K562 (cell line): ENCODE measurements at regions not wholly inside any gene's neighbourhood (a gene's known extent, or its start where the extent isn't known, plus 50 kb on each side); places are given as distances from the start of the nearest gene placed in this dataset.

Experiments
- CTCF ChIP-seq, 3 experiments: IDR thresholded peaks in 2 of 3; conservative IDR thresholded peaks in 1 of 3; 2 replicates each; pipeline ENCODE4 v1.5.1; 2011 to 2012; ENCODE audit warnings: low read length in 3 of 3, mild to moderate bottlenecking in 3 of 3, control low read depth in 2 of 3, improper control_type of control experiment in 1 of 3, inconsistent platforms in 1 of 3, low read depth in 1 of 3, mixed read lengths in 1 of 3, moderate library complexity in 1 of 3; ENCODE audit not compliant: insufficient read depth in 2 of 3
- ESRRA ChIP-seq: fragments of 450-650 bp; IDR thresholded peaks from 2 replicates; pipeline ENCODE4 v1.6.1; 2014; ENCODE audit warnings: low read depth, mild to moderate bottlenecking, moderate library complexity, borderline replicate concordance
- JUN ChIP-seq, 2 experiments: sonication (generic) in 1 of 2; formaldehyde crosslinking in 1 of 2; IDR thresholded peaks; 2 replicates each; pipeline versions ENCODE4 v1.6.1 to v1.8.0; 2012 to 2022; ENCODE audit warnings: borderline replicate concordance in 2 of 2, mild to moderate bottlenecking in 2 of 2, improper control_type of control experiment in 1 of 2, low read depth in 1 of 2, low read length in 1 of 2, missing genetic modification reagents in 1 of 2
- LCOR ChIP-seq: sonication (generic); formaldehyde crosslinking; IDR thresholded peaks from 2 replicates; pipeline ENCODE4 v1.8.0; 2022; ENCODE audit warnings: mild to moderate bottlenecking, missing genetic modification reagents
- NFYB ChIP-seq: IDR thresholded peaks from 2 replicates; pipeline ENCODE4 v1.6.1; 2011; ENCODE audit warnings: mild to moderate bottlenecking, moderate library complexity; ENCODE audit not compliant: insufficient read length; ENCODE audit errors: extremely low read depth
- SMARCA5 ChIP-seq: fragments of 450-650 bp; IDR thresholded peaks from 2 replicates; pipeline ENCODE4 v1.6.1; 2016
- TAF1 ChIP-seq: IDR thresholded peaks from 2 replicates; pipeline ENCODE4 v1.6.1; 2011; ENCODE audit warnings: mild to moderate bottlenecking, low read length, moderate library complexity; ENCODE audit not compliant: insufficient read depth, control insufficient read depth, severe bottlenecking; ENCODE audit errors: extremely low read depth
- ZNF253 ChIP-seq: fragments of 250-450 bp; sonication (Bioruptor Pico); conservative IDR thresholded peaks from 2 replicates; pipeline ENCODE4 v1.6.1; 2021; ENCODE audit warnings: mild to moderate bottlenecking

- no peak for TF ChIP-seq CTCF (IDR thresholded peaks at IDR 0.05 in 2 of 3, conservative IDR thresholded peaks at IDR 0.05 in 1 of 3; ENCODE audit: insufficient read depth in 2 of 3, low read depth in 1 of 3, low read length in 3 of 3)
- TF ChIP-seq ZNF253 (CRISPR knock-in tag), result no peak
- no peak for TF ChIP-seq SMARCA5
- TF ChIP-seq LCOR (CRISPR knock-in tag), result no peak
- no peak for TF ChIP-seq NFYB
- TF ChIP-seq TAF1, result no peak
- TF ChIP-seq JUN (IDR thresholded peaks at IDR 0.05; ENCODE audit: borderline replicate concordance, low read depth, low read length), result no peak
- TF ChIP-seq JUN (CRISPR knock-in tag; IDR thresholded peaks at IDR 0.05; ENCODE audit: borderline replicate concordance), result no peak
- TF ChIP-seq ESRRA, result no peak
Observed at GRCh38 chr6:81455641-81456040, 296.8 kb downstream of the TENT5A start.
